Liver (tissue), 8 donors: ENCODE measurements at regions not wholly inside any gene's neighbourhood (a gene's known extent, or its start where the extent isn't known, plus 50 kb on each side); places are given as distances from the start of the nearest gene placed in this dataset.

Source experiments
- DNase-seq: peaks from one replicate; pipeline ENCODE4 v3.0.0-alpha.2; 2017; ENCODE audit warnings: low spot score
- H3K27ac ChIP-seq, 2 donors: one replicate each; pipeline ENCODE4 v1.7.0; 2013; ENCODE audit warnings: inconsistent platforms in 2 of 2, low read length in 2 of 2, control low read depth in 1 of 2, low read depth in 1 of 2, mild to moderate bottlenecking in 1 of 2
- H3K27me3 ChIP-seq, 4 donors: one replicate each; pipeline versions ENCODE4 v1.6.1 to v1.7.0; 2013; ENCODE audit warnings: low read length in 3 of 4, inconsistent platforms in 1 of 4, mild to moderate bottlenecking in 1 of 4, moderate library complexity in 1 of 4; ENCODE audit not compliant: control insufficient read depth in 4 of 4, insufficient read depth in 4 of 4
- H3K36me3 ChIP-seq, 4 donors: one replicate each; pipeline versions ENCODE4 v1.6.1 to v1.7.0; 2013; ENCODE audit warnings: low read length in 3 of 4, mild to moderate bottlenecking in 3 of 4, low read depth in 1 of 4, moderate library complexity in 1 of 4; ENCODE audit not compliant: control insufficient read depth in 4 of 4, insufficient read depth in 3 of 4
- H3K4me1 ChIP-seq, 4 donors: one replicate each; pipeline versions ENCODE4 v1.6.1 to v1.7.0; 2013; ENCODE audit warnings: low read length in 3 of 4, mild to moderate bottlenecking in 3 of 4, moderate library complexity in 1 of 4; ENCODE audit not compliant: control insufficient read depth in 4 of 4, insufficient read depth in 4 of 4
- H3K4me3 ChIP-seq, 3 donors: one replicate each; pipeline versions ENCODE4 v1.6.1 to v1.7.0; 2013; ENCODE audit warnings: low read length in 3 of 3, control low read depth in 1 of 3, low read depth in 1 of 3, mild to moderate bottlenecking in 1 of 3
- H3K9ac ChIP-seq, 2 donors: one replicate each; pipeline ENCODE4 v1.7.0; 2013; ENCODE audit warnings: low read length in 2 of 2, mild to moderate bottlenecking in 2 of 2, moderate library complexity in 2 of 2, control low read depth in 1 of 2, low read depth in 1 of 2
- H3K9me3 ChIP-seq, 4 donors: one replicate each; pipeline versions ENCODE4 v1.6.1 to v1.7.0; 2013; ENCODE audit warnings: low read length in 3 of 4; ENCODE audit not compliant: control insufficient read depth in 4 of 4
- ATF3 ChIP-seq: IDR thresholded peaks from 2 replicates; pipeline ENCODE4 v1.6.1; 2016; ENCODE audit warnings: antibody characterized with exemption
- CTCF ChIP-seq: fragments of 150-350 bp; IDR thresholded peaks from 2 replicates; pipeline ENCODE4 v1.5.1; 2017; ENCODE audit warnings: improper control_type of control experiment, low read depth, low read length; ENCODE audit not compliant: missing input control
- EGR1 ChIP-seq, 2 donors: IDR thresholded peaks; 2 replicates each; pipeline ENCODE4 v1.6.1; 2016 to 2018; ENCODE audit warnings: antibody characterized with exemption in 2 of 2, low read depth in 2 of 2
- FOXA2 ChIP-seq: IDR thresholded peaks from 2 replicates; pipeline ENCODE4 v1.6.1; 2016; ENCODE audit warnings: antibody characterized with exemption
- GABPA ChIP-seq, 2 donors: IDR thresholded peaks in 1 of 2; conservative IDR thresholded peaks in 1 of 2; 2 replicates each; pipeline ENCODE4 v1.6.1; 2016; ENCODE audit warnings: antibody characterized with exemption in 2 of 2, mild to moderate bottlenecking in 1 of 2, moderate library complexity in 1 of 2
- HNF4A ChIP-seq, 2 donors: conservative IDR thresholded peaks; 2 replicates each; pipeline ENCODE4 v1.6.1; 2016; ENCODE audit warnings: antibody characterized with exemption in 2 of 2, mild to moderate bottlenecking in 2 of 2
- HNF4G ChIP-seq: IDR thresholded peaks from 2 replicates; pipeline ENCODE4 v1.6.1; 2016; ENCODE audit warnings: antibody characterized with exemption
- JUND ChIP-seq, 2 donors: IDR thresholded peaks; 2 replicates each; pipeline ENCODE4 v1.6.1; 2016; ENCODE audit warnings: antibody characterized with exemption in 2 of 2
- MAX ChIP-seq: IDR thresholded peaks from 2 replicates; pipeline ENCODE4 v1.6.1; 2016; ENCODE audit warnings: antibody characterized with exemption
- NR2F2 ChIP-seq: IDR thresholded peaks from 2 replicates; pipeline ENCODE4 v1.6.1; 2016; ENCODE audit warnings: antibody characterized with exemption
- RAD21 ChIP-seq, 2 donors: IDR thresholded peaks; 2 replicates each; pipeline ENCODE4 v1.6.1; 2016; ENCODE audit warnings: antibody characterized with exemption in 2 of 2, mild to moderate bottlenecking in 2 of 2
- REST ChIP-seq: IDR thresholded peaks from 2 replicates; pipeline ENCODE4 v1.6.1; 2016; ENCODE audit warnings: antibody characterized with exemption, mild to moderate bottlenecking
- RXRA ChIP-seq, 2 donors: IDR thresholded peaks; 2 replicates each; pipeline ENCODE4 v1.6.1; 2017 to 2018; ENCODE audit warnings: antibody characterized with exemption in 2 of 2, mild to moderate bottlenecking in 1 of 2
- SP1 ChIP-seq: IDR thresholded peaks from 2 replicates; pipeline ENCODE4 v1.6.1; 2018; ENCODE audit warnings: antibody characterized with exemption, mild to moderate bottlenecking
- TAF1 ChIP-seq: conservative IDR thresholded peaks from 2 replicates; pipeline ENCODE4 v1.6.1; 2016; ENCODE audit warnings: antibody characterized with exemption, mild to moderate bottlenecking
- YY1 ChIP-seq: IDR thresholded peaks from 2 replicates; pipeline ENCODE4 v1.6.1; 2016; ENCODE audit warnings: antibody characterized with exemption, mild to moderate bottlenecking
- ZBTB33 ChIP-seq: IDR thresholded peaks from 2 replicates; pipeline ENCODE4 v1.6.1; 2016; ENCODE audit warnings: antibody characterized with exemption
- WGBS: extraction: QIAGEN DNeasy Blood & Tissue Kit; methylation state at CpG from one replicate; pipeline ENCODE4 v1.1.7; 2013; 5-methylcytosine and 5-hydroxymethylcytosine counted together
- donor health status: healthy.
- donor health status: healthy.
- donor health status: healthy.
- donor health status: healthy.
- donor health status: healthy.

- no peaks in the 10 kb centered on the region for H3K9me3 ChIP-seq
- H3K4me3 ChIP-seq: no peak overlapping the region
- H3K27me3 ChIP-seq: no peaks in the 10 kb centered on the region
- no peaks in the 10 kb centered on the region for H3K36me3 ChIP-seq
- TF ChIP-seq RXRA (IDR thresholded peaks at IDR 0.05) (no peak), CTCF (no peak), SP1 (no peak), GABPA (IDR thresholded peaks at IDR 0.05 in 1 of 2, conservative IDR thresholded peaks at IDR 0.05 in 1 of 2) (no peak), NR2F2 (no peak), YY1 (no peak), JUND (IDR thresholded peaks at IDR 0.05) (no peak), RAD21 (IDR thresholded peaks at IDR 0.05) (no peak)
- DNase-seq: no peak
- 30% methylated on average over 1 of the region's 1 CpG for WGBS
- H3K9ac ChIP-seq: no peak overlapping the region
- no peaks in the 10 kb centered on the region for H3K4me1 ChIP-seq
- no peak overlapping the region for H3K27ac ChIP-seq
Measured at GRCh38 chr4:15366721-15367120, 61.1 kb upstream of the C1QTNF7 start.

GRCh38 chr4:15368856-15369255 is 59.0 kb upstream of the C1QTNF7 start:
- DNase-seq: no peak

More at GRCh38 chr4:15368856-15369255, 59.0 kb upstream of the C1QTNF7 start:
- Histone ChIP-seq H3K27ac (no peak overlapping the region), H3K4me3 (no peak overlapping the region), H3K9ac (no peak overlapping the region), H3K4me1 (no peaks in the 10 kb centered on the region), H3K27me3 (no peaks in the 10 kb centered on the region), H3K36me3 (no peaks in the 10 kb centered on the region), H3K9me3 (no peaks in the 10 kb centered on the region)
- WGBS: 87% methylated on average over 3 of the region's 3 CpGs
- no peak for TF ChIP-seq REST
- TF ChIP-seq ATF3: no peak
- TF ChIP-seq RXRA (IDR thresholded peaks at IDR 0.05): no peak
- TF ChIP-seq ZBTB33: no peak
- no peak for TF ChIP-seq RAD21 (IDR thresholded peaks at IDR 0.05)
- TF ChIP-seq JUND (IDR thresholded peaks at IDR 0.05): no peak
- no peak for TF ChIP-seq HNF4G
- TF ChIP-seq NR2F2: no peak
- no peak for TF ChIP-seq MAX
- TF ChIP-seq FOXA2: no peak
- no peak for TF ChIP-seq EGR1 (IDR thresholded peaks at IDR 0.05; ENCODE audit: low read depth in 2 of 2)
- no peak for TF ChIP-seq SP1
- TF ChIP-seq HNF4A (conservative IDR thresholded peaks at IDR 0.05): no peak
- no peak for TF ChIP-seq TAF1
